ENCODE measurements at regions not wholly inside any gene's neighbourhood (a gene's known extent, or its start where the extent isn't known, plus 50 kb on each side); places are given as distances from the start of the nearest gene placed in this dataset.

GRCh38 chr17:68812876-68813584, 142.2 kb downstream of the ABCA8 start:
- TF ChIP-seq CTCF (IDR thresholded peaks at IDR 0.05; ENCODE audit: insufficient read depth, low read depth, low read length, missing control alignments): no peak
- no peak for DNase-seq (ENCODE audit: low read depth)
- no peak overlapping the region for H3K4me3 ChIP-seq (ENCODE audit: low read depth, low read length)

- H3K4me3 ChIP-seq (ENCODE audit: low read depth, low read length): no peak overlapping the region
- no peak for TF ChIP-seq CTCF (IDR thresholded peaks at IDR 0.05; ENCODE audit: insufficient read depth, low read depth, low read length, missing control alignments)
- no peak for DNase-seq (ENCODE audit: low read depth)
Measured at GRCh38 chr17:68809148-68809547, 146.0 kb downstream of the ABCA8 start.

GRCh38 chr17:68807998-68808772, 147.0 kb downstream of the ABCA8 start:
- TF ChIP-seq CTCF (IDR thresholded peaks at IDR 0.05; ENCODE audit: insufficient read depth, low read depth, low read length, missing control alignments): no peak
- no peak overlapping the region for H3K4me3 ChIP-seq (ENCODE audit: low read depth, low read length)
- DNase-seq (ENCODE audit: low read depth): no peak

- DNase-seq (ENCODE audit: low read depth): peak; percentile 27
- H3K4me3 ChIP-seq (ENCODE audit: low read depth, low read length): no peak overlapping the region
- TF ChIP-seq CTCF (IDR thresholded peaks at IDR 0.05; ENCODE audit: insufficient read depth, low read depth, low read length, missing control alignments): no peak
Measured at GRCh38 chr17:68805609-68806008, 149.6 kb downstream of the ABCA8 start.

- no peak for TF ChIP-seq CTCF (IDR thresholded peaks at IDR 0.05; ENCODE audit: insufficient read depth, low read depth, low read length, missing control alignments)
- no peak for DNase-seq (ENCODE audit: low read depth)
- no peak overlapping the region for H3K4me3 ChIP-seq (ENCODE audit: low read depth, low read length)
Measured at GRCh38 chr17:68804777-68805520, 150.2 kb downstream of the ABCA8 start.

- no peak for DNase-seq (ENCODE audit: low read depth)
- no peak for TF ChIP-seq CTCF (IDR thresholded peaks at IDR 0.05; ENCODE audit: insufficient read depth, low read depth, low read length, missing control alignments)
- H3K4me3 ChIP-seq (ENCODE audit: low read depth, low read length): no peak overlapping the region
Measured at GRCh38 chr17:68803164-68803929, 151.8 kb downstream of the ABCA8 start.
